GM19455 (cell line): ENCODE measurements at regions not wholly inside any gene's neighbourhood (a gene's known extent, or its start where the extent isn't known, plus 50 kb on each side); places are given as distances from the start of the nearest gene placed in this dataset.
"Not testable (repeated sequence)": the region's sequence is repeated elsewhere in the genome, so short reads cannot be mapped to it uniquely, and the experiment has no call there.

Experiments used
- ATAC-seq: cut with Tn5 transposase; IDR thresholded peaks from one replicate; pipeline ENCODE4 v1.9.1; 2021; ENCODE audit not compliant: unreplicated experiment

GRCh38 chrX:69431420-69431819 is 72.7 kb upstream of the NALF2 start:
- ATAC-seq, result no peak

GRCh38 chrX:69430785-69431184 is 73.3 kb upstream of the NALF2 start:
- no peak for ATAC-seq

GRCh38 chrX:69429339-69430015 is 74.6 kb upstream of the NALF2 start:
- ATAC-seq, result no peak

- no peak for ATAC-seq
These were observed 75.9 kb upstream of the NALF2 start for GRCh38 chrX:69428216-69428615.

GRCh38 chrX:69424910-69425309 is 79.2 kb upstream of the NALF2 start:
- ATAC-seq, result no peak

GRCh38 chrX:69424161-69424560 is 80.0 kb upstream of the NALF2 start:
- no peak for ATAC-seq

- not testable (repeated sequence) for ATAC-seq
These were observed 81.9 kb upstream of the NALF2 start for GRCh38 chrX:69422208-69422607.

GRCh38 chrX:69415698-69416097 is 88.4 kb upstream of the NALF2 start:
- ATAC-seq, result no peak

- ATAC-seq, result no peak
These were observed 91.5 kb upstream of the NALF2 start for GRCh38 chrX:69412661-69413060.

GRCh38 chrX:69398881-69399280 is 105.2 kb upstream of the NALF2 start:
- ATAC-seq, result no peak

GRCh38 chrX:69396916-69397315 is 107.2 kb upstream of the NALF2 start:
- no peak for ATAC-seq

- no peak for ATAC-seq
These were observed 108.8 kb upstream of the NALF2 start for GRCh38 chrX:69395306-69395705.

GRCh38 chrX:69389101-69389501 is 115.0 kb upstream of the NALF2 start:
- ATAC-seq, result no peak

GRCh38 chrX:69388526-69388925 is 115.6 kb upstream of the NALF2 start:
- ATAC-seq, result no peak

GRCh38 chrX:69387567-69388487 is 116.3 kb upstream of the NALF2 start:
- no peak for ATAC-seq

- ATAC-seq, result no peak
These were observed 117.4 kb upstream of the NALF2 start for GRCh38 chrX:69386681-69387080.

GRCh38 chrX:69379412-69379811 is 124.7 kb upstream of the NALF2 start:
- ATAC-seq, result no peak

GRCh38 chrX:69374569-69374968 is 129.6 kb upstream of the NALF2 start:
- ATAC-seq, result no peak

GRCh38 chrX:69372435-69372834 is 131.7 kb upstream of the NALF2 start:
- no peak for ATAC-seq

- no peak for ATAC-seq
These were observed 133.0 kb upstream of the NALF2 start for GRCh38 chrX:69371159-69371558.

- no peak for ATAC-seq
These were observed 134.1 kb upstream of the NALF2 start for GRCh38 chrX:69369999-69370398.

- ATAC-seq, result no peak
These were observed 137.9 kb upstream of the NALF2 start for GRCh38 chrX:69366183-69366582.
